ENCODE measurements at regions not wholly inside any gene's neighbourhood (a gene's known extent, or its start where the extent isn't known, plus 50 kb on each side); places are given as distances from the start of the nearest gene placed in this dataset.
"Not testable (repeated sequence)": the region's sequence is repeated elsewhere in the genome, so short reads cannot be mapped to it uniquely, and the experiment has no call there.

GRCh38 chr17:72446525-72447250, 325.9 kb downstream of the SOX9 start:
- DNase-seq (ENCODE audit: low read depth) = no peak

DNA sequence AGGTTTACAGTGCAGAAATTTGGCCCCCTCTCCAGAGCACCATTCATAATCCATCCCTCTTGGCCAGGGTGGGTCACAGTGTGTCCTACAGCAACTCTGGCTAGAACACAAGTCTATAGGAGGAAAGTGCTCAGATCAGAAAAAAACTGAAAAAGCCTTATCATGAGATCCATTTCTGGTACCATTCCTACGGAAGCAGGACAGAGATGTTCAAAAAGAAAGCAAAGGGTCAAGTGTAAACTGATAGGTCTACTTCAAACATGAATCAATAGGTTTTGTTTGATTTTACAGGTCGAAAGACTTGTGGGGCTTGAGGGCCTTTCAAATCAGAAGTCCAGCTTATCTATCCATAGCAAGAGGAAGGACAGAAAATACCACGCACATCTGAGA, 326.4 kb downstream of the SOX9 start:
- DNase-seq (ENCODE audit: low read depth) = no peak

- no peak for DNase-seq (ENCODE audit: low read depth)
Observed at GRCh38 chr17:72448019-72448418, 327.2 kb downstream of the SOX9 start.

DNA sequence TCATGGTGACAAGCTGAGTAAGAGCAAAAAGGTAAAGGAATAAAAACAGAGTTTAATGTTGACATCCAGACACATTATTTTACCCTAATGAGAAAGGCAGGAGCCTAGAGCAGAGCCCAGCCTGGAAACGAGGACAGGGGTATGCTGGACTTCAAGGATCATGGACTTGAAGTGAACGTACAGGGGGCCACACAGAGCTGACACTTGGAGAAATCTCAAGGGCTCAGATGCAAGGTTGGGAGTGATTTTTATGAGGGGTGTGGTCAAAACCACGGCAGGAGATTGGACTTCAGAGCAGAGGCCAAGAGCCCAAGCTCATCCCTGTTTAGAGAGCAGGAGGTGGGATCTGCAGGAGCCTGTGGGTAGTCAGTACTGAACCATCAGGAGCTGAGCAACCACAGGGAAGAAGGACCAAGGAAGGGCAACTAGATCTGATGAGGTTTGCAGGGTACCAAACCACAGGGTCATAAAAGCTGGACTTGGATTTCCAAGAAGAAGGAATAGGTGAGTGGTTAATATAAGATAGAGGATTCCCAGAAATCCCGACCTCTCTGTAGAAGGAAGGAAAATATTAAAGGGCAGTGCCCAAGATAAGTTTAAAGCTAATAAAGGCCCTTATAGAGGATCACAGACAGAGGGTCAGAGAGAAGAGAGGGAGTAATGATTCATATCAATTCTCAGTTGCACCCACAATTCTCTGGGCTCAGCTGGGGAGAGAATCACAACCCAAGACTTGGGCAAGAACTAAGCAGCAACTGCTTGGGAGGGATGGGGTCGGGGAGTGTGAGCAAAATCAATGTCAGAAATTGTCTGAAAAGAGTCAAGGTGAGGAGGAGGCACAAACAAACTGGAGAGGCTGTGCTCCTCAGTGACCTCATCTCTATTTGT, 331.7 kb downstream of the SOX9 start:
- DNase-seq (ENCODE audit: low read depth) = no peak

DNA sequence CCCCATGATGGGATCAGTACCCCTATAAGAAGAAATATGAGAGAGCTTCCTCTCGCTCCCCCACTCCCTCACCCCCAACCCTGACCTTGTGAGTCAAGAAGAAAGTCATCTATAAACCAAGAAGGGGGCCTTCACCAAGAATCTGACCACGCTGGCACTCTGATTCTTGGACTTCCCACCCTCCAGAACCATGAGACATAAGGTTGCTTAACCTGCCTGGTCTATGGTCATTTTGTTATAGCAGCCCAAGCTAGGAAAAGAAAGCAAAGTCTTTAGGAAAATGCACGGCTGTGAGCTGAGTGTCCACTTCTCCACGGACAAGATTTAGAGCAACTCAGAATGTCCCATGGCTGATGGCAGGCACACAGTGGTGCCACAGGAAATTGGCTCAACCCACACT, 333.5 kb downstream of the SOX9 start:
- DNase-seq (ENCODE audit: low read depth) = no peak

- no peak for DNase-seq (ENCODE audit: low read depth)
Observed at GRCh38 chr17:72455562-72455961, 334.7 kb downstream of the SOX9 start.

DNA sequence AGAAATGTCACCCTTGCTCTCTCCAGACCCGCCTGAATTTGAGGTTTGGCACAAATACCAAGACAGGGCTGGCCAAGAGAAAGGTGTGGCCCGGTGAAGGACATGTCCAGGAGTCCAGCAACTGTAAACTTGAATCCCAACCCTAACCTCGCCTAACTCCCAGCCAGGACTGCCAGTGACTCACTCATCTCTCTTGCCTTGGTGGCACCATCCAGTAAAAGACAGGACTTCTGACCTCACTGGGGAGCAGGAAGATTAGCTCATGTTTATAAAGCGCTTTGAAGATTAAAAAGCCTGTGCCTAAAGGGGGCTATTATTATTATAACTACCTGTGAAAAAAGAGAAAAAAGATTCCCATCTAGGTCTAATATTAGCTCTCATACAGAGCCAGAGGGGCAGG, 335.3 kb downstream of the SOX9 start:
- DNase-seq (ENCODE audit: low read depth) = peak; percentile 97

- peak; percentile 91 for DNase-seq (ENCODE audit: low read depth)
Observed at GRCh38 chr17:72457712-72458111, 336.9 kb downstream of the SOX9 start.

GRCh38 chr17:72458301-72458700, 337.5 kb downstream of the SOX9 start:
- DNase-seq (ENCODE audit: low read depth) = no peak

- peak; percentile 59 for DNase-seq (ENCODE audit: low read depth)
Observed at GRCh38 chr17:72460711-72461110, 339.9 kb downstream of the SOX9 start.

DNA sequence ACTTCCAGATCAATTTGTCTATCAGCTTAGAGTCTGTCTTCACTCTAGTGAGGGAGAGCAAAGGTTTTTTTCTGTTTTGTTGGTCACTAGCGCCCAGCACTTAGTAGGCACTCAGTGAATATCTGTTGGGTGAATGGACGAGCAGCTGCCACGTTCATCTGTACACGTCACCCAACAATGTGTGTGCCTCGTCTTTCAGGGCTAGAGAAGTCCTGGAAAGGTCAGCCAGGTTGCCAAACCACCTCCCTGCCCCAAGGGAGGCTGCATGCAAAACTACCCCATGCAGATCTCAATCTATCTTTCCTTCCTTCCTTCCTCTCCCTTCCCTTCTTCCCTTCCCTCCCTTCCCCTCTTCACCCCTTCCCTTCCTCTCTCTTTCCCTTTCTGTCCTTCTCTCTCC, 340.9 kb downstream of the SOX9 start:
- peak; percentile 77 for DNase-seq (ENCODE audit: low read depth)

GRCh38 chr17:72462407-72462806, 341.6 kb downstream of the SOX9 start:
- peak; percentile 61 for DNase-seq (ENCODE audit: low read depth)

DNA sequence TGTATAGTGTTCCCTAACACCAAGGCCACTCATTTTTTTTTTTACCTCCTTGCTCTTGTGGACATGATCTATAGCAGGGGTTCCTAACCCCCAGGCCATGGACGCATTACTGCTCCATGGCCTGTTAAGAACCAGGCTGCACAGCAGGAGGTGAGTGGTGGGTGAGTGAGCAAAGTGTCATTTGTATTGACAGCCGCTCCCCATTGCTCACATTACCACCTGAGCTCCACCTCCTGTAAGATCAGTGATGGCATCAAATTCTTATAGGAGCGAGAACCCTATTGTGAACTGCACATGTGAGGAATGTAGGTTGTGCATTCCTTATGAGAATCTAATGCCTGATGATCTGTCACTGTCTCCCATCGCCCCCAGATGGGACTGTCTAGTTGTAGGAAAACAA, 342.0 kb downstream of the SOX9 start:
- peak; percentile 36 for DNase-seq (ENCODE audit: low read depth)

DNA sequence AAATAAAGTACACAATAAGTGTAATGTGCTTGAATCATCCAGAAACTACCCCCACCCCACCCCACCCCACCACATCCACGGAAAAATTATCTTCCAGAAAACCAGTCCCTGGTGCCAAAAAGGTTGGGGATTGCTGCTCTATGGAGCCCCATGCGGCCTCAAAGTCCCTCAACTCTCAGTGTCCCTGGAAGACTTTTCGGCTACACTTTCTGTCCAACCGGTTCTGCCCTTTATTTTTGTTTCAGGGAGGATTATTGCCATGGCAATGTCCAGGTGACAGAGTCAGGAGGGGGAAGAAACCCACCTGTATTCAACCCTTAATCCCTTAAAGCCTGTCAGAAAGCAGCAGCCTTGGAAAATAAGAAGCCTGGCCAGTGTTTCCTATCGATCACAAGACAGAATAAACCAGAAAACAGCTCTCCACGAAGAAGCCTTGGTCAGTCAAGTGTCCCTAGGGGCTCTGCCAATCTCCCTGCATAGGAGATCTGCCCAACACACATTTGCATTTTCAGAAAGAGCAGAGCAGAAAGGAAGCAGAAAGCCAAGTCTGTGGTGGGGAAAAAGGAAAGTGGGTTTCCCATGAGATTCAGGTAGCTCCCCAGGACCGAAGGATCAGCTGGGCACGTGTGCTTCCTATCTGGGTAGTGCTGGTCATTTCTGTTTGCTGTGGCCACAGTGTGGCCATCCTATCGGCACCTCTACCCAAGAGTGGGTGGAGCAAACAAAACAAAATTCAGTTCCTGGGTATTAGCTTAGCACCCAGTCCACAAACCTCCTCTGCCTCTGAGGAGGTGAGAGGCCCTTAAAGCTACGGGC, 342.7 kb downstream of the SOX9 start:
- peak; percentile 28 for DNase-seq (ENCODE audit: low read depth)

GRCh38 chr17:72464221-72464620, 343.4 kb downstream of the SOX9 start:
- not testable (repeated sequence) for DNase-seq (ENCODE audit: low read depth)

GRCh38 chr17:72465191-72466024, 344.6 kb downstream of the SOX9 start:
- DNase-seq (ENCODE audit: low read depth) = peak; percentile 99

DNA sequence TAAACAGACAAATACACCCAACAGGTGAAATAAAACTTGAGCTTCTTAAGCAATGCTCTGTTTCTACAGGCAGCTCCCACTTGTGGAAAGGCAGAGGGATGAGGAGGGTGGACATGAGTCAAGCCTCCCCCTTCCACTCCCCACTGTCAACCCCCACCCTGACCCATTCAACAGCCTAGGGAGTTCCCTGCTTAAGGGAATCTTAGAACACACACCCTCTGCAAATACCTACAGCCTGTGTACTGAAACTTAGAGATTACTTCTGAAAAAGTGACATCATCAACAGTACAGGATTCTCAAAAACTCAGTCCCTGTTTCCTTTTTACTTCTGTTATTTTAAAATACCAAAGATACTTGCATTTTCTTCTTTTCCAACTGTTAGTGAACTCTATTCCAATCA, 345.4 kb downstream of the SOX9 start:
- DNase-seq (ENCODE audit: low read depth) = peak; percentile 95

GRCh38 chr17:72466606-72467005, 345.8 kb downstream of the SOX9 start:
- no peak for DNase-seq (ENCODE audit: low read depth)

GRCh38 chr17:72467841-72468653, 347.2 kb downstream of the SOX9 start:
- peak; percentile 40 for DNase-seq (ENCODE audit: low read depth)

GRCh38 chr17:72468841-72469240, 348.0 kb downstream of the SOX9 start:
- no peak for DNase-seq (ENCODE audit: low read depth)
